NK-92 (cell line): ENCODE measurements at regions not wholly inside any gene's neighbourhood (a gene's known extent, or its start where the extent isn't known, plus 50 kb on each side); places are given as distances from the start of the nearest gene placed in this dataset.
"Not testable (repeated sequence)": the region's sequence is repeated elsewhere in the genome, so short reads cannot be mapped to it uniquely, and the experiment has no call there.

Experiments
- DNase-seq: peaks from one replicate; lab custom pipeline; 2025; ENCODE audit not compliant: unreplicated experiment; lab: John Stamatoyannopoulos, UW

DNA sequence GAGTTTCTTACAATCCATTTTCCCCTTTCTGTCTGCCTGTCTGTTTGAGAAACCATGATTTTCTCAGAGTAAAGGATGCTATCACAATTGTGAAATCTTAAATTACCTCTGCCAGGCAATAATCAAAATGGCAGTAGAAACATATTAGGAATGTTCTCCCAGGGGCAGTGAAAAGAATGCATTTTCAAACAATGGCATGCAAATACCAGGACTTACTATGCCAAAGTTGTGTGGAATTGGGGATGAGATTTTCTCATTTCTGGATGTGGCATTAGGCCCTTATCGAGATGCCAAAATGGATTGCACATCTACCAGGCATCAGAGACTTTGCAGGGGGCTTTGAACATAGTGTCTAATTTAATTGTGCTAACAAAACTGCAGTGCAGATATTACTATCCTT lies 821.4 kb downstream of the RNF144A start:
- DNase-seq: no peak

- no peak for DNase-seq
These were observed 822.9 kb downstream of the RNF144A start for GRCh38 chr2:7740114-7740513.

- no peak for DNase-seq
These were observed 825.1 kb downstream of the RNF144A start for GRCh38 chr2:7742301-7742700.

DNA sequence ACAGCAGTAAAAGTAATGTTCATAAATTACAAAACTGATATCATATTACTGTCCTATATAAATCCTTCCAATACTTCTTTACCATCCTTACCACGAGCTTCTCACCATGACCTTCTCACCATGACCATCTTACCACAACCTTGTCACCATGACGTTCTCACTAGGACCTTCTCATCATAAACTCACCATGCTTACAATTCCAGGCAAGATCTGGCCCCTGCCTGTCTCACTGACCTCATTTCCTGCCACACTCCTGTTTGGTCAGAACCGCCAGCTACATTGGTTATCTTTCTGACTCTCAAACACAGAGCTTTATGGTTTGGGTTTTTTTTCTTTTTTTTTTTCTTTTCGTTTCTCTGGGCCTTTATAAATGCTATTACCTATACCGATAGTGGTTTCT lies 827.6 kb downstream of the RNF144A start:
- DNase-seq: no peak

GRCh38 chr2:7745369-7745768 lies 828.2 kb downstream of the RNF144A start:
- DNase-seq: no peak

GRCh38 chr2:7748717-7749415 lies 831.7 kb downstream of the RNF144A start:
- no peak for DNase-seq

- no peak for DNase-seq
These were observed 832.8 kb downstream of the RNF144A start for GRCh38 chr2:7749895-7750559.

DNA sequence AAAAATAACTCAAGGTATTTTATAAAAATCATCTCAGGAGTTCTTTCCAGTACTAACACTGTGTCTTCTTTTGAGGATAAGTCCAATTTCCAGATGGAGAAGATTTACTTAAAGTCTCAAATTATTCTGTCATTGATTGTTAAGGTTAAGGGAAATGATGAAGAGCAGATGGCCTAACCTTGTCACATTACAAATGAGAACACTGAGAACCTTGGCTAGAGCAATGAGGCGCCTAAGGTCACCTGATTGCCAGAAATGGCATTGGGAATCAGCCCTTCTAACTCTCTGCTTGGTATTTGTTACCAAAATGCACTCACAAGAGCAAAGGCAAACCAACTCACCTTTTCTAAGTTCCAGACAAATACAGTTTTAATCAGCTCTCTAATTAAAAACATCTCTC lies 835.1 kb downstream of the RNF144A start:
- no peak for DNase-seq

- DNase-seq: no peak
These were observed 836.6 kb downstream of the RNF144A start for GRCh38 chr2:7753777-7754176.

GRCh38 chr2:7755879-7756278 lies 838.7 kb downstream of the RNF144A start:
- DNase-seq: no peak

DNA sequence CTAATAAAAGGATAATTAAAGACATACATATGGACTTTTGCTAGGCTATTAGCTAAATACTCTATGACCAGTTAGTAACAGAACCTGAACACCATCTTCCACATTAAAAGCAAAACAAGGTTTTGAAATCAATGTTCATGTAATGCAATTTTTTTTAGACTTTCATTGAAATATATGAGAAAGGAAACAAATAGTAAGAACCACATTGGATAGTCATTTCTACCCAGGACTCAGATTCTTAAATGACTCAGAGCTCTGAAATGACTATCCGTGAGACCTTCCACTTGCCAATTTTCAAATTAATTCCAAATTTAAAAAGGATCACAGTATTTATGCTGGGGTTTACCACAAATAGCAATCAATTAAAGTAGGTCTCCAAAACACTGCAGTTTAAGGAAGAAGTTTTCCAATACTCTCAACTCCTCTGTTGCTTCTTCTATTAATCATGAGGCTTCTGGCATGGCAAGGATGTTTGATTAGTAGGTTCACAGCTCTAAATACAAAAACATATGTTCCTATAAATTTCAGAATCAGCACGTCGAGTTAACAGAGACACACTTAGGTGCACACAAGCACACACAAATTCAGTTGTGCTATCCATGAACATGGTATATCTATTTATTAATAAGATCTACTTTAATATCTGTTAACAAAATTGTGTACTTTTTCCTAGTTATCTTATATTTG lies 841.0 kb downstream of the RNF144A start:
- no peak for DNase-seq

- no peak for DNase-seq
These were observed 842.7 kb downstream of the RNF144A start for GRCh38 chr2:7759898-7760297.

- not testable (repeated sequence) for DNase-seq
These were observed 846.2 kb downstream of the RNF144A start for GRCh38 chr2:7763418-7763817.

DNA sequence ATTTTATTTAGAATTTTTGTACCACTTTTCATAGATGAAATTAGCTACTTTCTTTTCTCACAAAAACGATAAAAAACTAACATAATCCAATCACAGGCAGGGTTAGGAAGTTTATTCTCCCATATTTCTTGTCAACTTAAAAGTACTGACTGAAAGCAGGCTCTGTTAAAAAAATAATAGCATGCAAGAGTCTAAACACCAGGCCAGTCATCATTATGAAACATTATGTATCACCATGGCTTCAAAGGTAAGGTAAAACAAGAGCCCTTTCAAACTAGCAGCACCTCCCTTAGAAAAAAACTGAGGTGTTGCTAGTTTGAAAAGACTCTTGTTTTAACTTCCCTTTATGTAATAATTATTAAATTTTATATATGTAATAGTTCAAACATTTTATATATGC lies 848.0 kb downstream of the RNF144A start:
- DNase-seq: no peak

- no peak for DNase-seq
These were observed 849.0 kb downstream of the RNF144A start for GRCh38 chr2:7766088-7766722.

GRCh38 chr2:7766978-7767565 lies 849.9 kb downstream of the RNF144A start:
- DNase-seq: no peak

DNA sequence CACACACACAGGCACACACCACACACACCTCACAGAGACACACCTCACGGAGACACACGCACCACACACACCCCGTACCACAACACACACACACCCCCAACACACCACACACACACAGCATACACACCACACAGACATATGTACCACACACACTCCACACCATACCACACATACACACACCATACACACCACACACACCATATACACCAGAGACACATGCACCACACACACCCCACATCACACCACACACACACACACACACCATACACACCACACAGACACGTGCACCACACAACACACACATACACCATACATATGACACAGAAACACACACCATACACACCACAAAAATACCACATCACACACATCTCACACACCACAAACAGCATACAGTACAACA lies 850.7 kb downstream of the RNF144A start:
- DNase-seq: no peak

GRCh38 chr2:7771781-7772180 lies 854.6 kb downstream of the RNF144A start:
- no peak for DNase-seq

DNA sequence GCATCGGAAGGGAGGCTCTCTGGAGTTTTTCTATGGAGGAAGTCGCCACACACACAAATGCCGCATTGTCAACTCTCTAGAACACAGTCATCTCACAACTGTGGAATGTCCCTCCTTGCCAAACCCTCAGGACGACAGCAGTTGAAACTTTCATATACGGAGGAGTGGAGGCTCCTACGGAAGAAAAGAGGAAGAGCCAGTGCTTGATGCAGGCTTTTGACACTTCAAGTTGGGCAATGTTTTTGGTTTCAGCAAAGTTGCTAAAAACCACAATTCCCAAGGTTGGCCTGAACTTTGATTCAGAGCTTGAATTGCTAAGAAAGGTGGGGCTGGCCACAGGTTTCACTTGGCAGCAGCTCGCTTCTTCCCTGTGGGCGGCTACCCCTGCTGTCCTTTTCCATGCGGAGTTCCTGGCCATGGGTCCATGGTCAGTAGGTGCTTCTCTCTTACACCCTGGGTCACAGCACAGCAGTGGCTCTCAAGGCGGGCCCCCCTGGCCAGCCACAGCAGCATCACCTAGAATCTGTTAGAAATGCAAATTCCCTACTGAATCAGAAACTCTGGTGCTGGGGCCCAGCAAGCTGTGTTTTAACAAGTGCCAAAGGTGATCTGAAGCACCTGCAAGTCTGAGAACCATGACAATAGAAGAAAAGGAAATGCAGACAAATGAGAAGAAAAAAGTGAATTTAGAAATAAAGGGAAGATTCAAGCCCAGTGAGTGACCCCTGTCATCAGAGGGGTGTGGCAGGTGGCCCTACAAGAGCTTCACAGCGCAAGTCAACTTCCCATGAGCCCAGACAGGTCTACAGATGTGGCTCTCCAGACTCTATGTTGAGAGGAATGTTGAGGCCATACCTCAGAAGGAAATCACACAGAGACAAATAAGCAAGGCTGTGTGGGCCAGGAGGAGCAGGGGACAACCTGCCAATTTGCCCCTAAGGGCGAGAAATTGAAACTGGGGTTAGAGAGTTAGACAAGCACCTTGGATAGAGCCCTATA lies 856.4 kb downstream of the RNF144A start:
- no peak for DNase-seq

- no peak for DNase-seq
These were observed 857.3 kb downstream of the RNF144A start for GRCh38 chr2:7774481-7774880.
